ENCODE measurements at regions not wholly inside any gene's neighbourhood (a gene's known extent, or its start where the extent isn't known, plus 50 kb on each side); places are given as distances from the start of the nearest gene placed in this dataset.

GRCh38 chr16:49094471-49094870 is 187.2 kb downstream of the CBLN1 start:
- H3K27ac ChIP-seq (replicated peaks) = no peak overlapping the region
- no peak for DNase-seq
- peaks cover 4% of the 10 kb centered on the region for H3K9me3 ChIP-seq (replicated peaks)
- H3K4me1 ChIP-seq = peaks cover 18% of the 10 kb centered on the region
- intact Hi-C loops (cut with micrococcal nuclease) = no loop called here
- no peak overlapping the region for H3K4me3 ChIP-seq
- H3K36me3 ChIP-seq = no peaks in the 10 kb centered on the region
- no peaks in the 10 kb centered on the region for H3K27me3 ChIP-seq (ENCODE audit: low read depth)
- no peak for TF ChIP-seq CTCF (IDR thresholded peaks at IDR 0.05; ENCODE audit: borderline replicate concordance)

GRCh38 chr16:49093939-49094338 is 187.7 kb downstream of the CBLN1 start:
- H3K9me3 ChIP-seq (replicated peaks) = peaks cover 4% of the 10 kb centered on the region
- H3K27me3 ChIP-seq (ENCODE audit: low read depth) = no peaks in the 10 kb centered on the region

GRCh38 chr16:49092704-49093103 is 188.9 kb downstream of the CBLN1 start:
- Histone ChIP-seq H3K36me3 (no peaks in the 10 kb centered on the region), H3K9me3 (replicated peaks) (no peaks in the 10 kb centered on the region), H3K4me1 (peaks cover 14% of the 10 kb centered on the region), H3K27me3 (ENCODE audit: low read depth) (no peaks in the 10 kb centered on the region), H3K27ac (replicated peaks) (no peak overlapping the region), H3K4me3 (no peak overlapping the region)
- no peak for DNase-seq
- intact Hi-C loops (cut with micrococcal nuclease) = no loop called here
- no peak for TF ChIP-seq CTCF (IDR thresholded peaks at IDR 0.05; ENCODE audit: borderline replicate concordance)

More at GRCh38 chr16:49093939-49094338, 187.7 kb downstream of the CBLN1 start:
- Histone ChIP-seq H3K4me1 (peaks cover 18% of the 10 kb centered on the region), H3K4me3 (no peak overlapping the region), H3K27ac (replicated peaks) (no peak overlapping the region), H3K36me3 (no peaks in the 10 kb centered on the region)
- intact Hi-C loops (cut with micrococcal nuclease) = no loop called here
- DNase-seq = no peak
- TF ChIP-seq CTCF (IDR thresholded peaks at IDR 0.05; ENCODE audit: borderline replicate concordance) = no peak

GRCh38 chr16:49089533-49089932 is 192.1 kb downstream of the CBLN1 start:
- peaks cover 8% of the 10 kb centered on the region for H3K9me3 ChIP-seq (replicated peaks)
- no peak for DNase-seq
- no peaks in the 10 kb centered on the region for H3K36me3 ChIP-seq
- no peak overlapping the region for H3K4me3 ChIP-seq
- no peak for TF ChIP-seq CTCF (IDR thresholded peaks at IDR 0.05; ENCODE audit: borderline replicate concordance)
- H3K27me3 ChIP-seq (ENCODE audit: low read depth) = no peaks in the 10 kb centered on the region
- no peaks in the 10 kb centered on the region for H3K4me1 ChIP-seq
- intact Hi-C loops (cut with micrococcal nuclease) = no loop called here
- H3K27ac ChIP-seq (replicated peaks) = no peak overlapping the region

- DNase-seq = no peak
- Histone ChIP-seq H3K36me3 (no peaks in the 10 kb centered on the region), H3K27me3 (ENCODE audit: low read depth) (no peaks in the 10 kb centered on the region), H3K4me3 (no peak overlapping the region), H3K9me3 (replicated peaks) (peaks cover 9% of the 10 kb centered on the region), H3K4me1 (no peaks in the 10 kb centered on the region), H3K27ac (replicated peaks) (no peak overlapping the region)
- TF ChIP-seq CTCF (IDR thresholded peaks at IDR 0.05; ENCODE audit: borderline replicate concordance) = no peak
- intact Hi-C loops (cut with micrococcal nuclease) = no loop called here
Observed at GRCh38 chr16:49089039-49089438, 192.6 kb downstream of the CBLN1 start.

GRCh38 chr16:49085686-49086085 is 196.0 kb downstream of the CBLN1 start:
- no peaks in the 10 kb centered on the region for H3K4me1 ChIP-seq
- peaks cover 9% of the 10 kb centered on the region for H3K9me3 ChIP-seq (replicated peaks)
- DNase-seq = no peak
- no peaks in the 10 kb centered on the region for H3K27me3 ChIP-seq (ENCODE audit: low read depth)
- intact Hi-C loops (cut with micrococcal nuclease) = no loop called here
- H3K4me3 ChIP-seq = no peak overlapping the region
- H3K27ac ChIP-seq (replicated peaks) = no peak overlapping the region
- H3K36me3 ChIP-seq = no peaks in the 10 kb centered on the region
- TF ChIP-seq CTCF (IDR thresholded peaks at IDR 0.05; ENCODE audit: borderline replicate concordance) = no peak

Measured in left ventricle myocardium inferior (tissue), 1 donor.